Esophagus squamous epithelium (tissue), 5 donors: ENCODE measurements at regions not wholly inside any gene's neighbourhood (a gene's known extent, or its start where the extent isn't known, plus 50 kb on each side); places are given as distances from the start of the nearest gene placed in this dataset.

Experiments
- DNase-seq: peaks from one replicate; lab custom pipeline; 2025; lab: John Stamatoyannopoulos, UW
- H3K27ac ChIP-seq, 4 donors: fragments of 200-600 bp; sonication (generic); one replicate each; pipeline ENCODE4 v1.5.1; 2016 to 2019; ENCODE audit warnings: mild to moderate bottlenecking in 1 of 4
- H3K27me3 ChIP-seq, 4 donors: fragments of 200-600 bp; sonication (generic); 1 replicate in 3 of 4; 2 replicates in 1 of 4; pipeline versions ENCODE4 v1.5.1 to v1.6.0; 2017 to 2021; ENCODE audit warnings: antibody characterized with exemption in 1 of 4
- H3K36me3 ChIP-seq, 3 donors: fragments of 200-600 bp; sonication (generic); one replicate each; pipeline ENCODE4 v1.5.1; 2016 to 2019
- H3K4me1 ChIP-seq, 3 donors: fragments of 200-600 bp; sonication (generic); one replicate each; pipeline ENCODE4 v1.5.1; 2017 to 2019
- H3K4me3 ChIP-seq, 4 donors: fragments of 200-600 bp; sonication (generic); 1 replicate in 3 of 4; 2 replicates in 1 of 4; pipeline ENCODE4 v1.5.1; 2016 to 2019; ENCODE audit warnings: mild to moderate bottlenecking in 2 of 4, moderate library complexity in 1 of 4
- H3K9me3 ChIP-seq, 3 donors: fragments of 200-600 bp; sonication (generic); one replicate each; pipeline ENCODE4 v1.5.1; 2016 to 2019
- CTCF ChIP-seq, 6 experiments: fragments of 450-650 bp in 4 of 6; fragments of 200-600 bp in 2 of 6; sonication (generic) in 2 of 6; IDR thresholded peaks; one replicate each; pipeline ENCODE4 v1.5.1; 2016 to 2019; ENCODE audit warnings: antibody characterized with exemption in 6 of 6, mild to moderate bottlenecking in 4 of 6, moderate library complexity in 4 of 6
- POLR2A ChIP-seq, 4 donors: fragments of 450-650 bp; IDR thresholded peaks; one replicate each; pipeline ENCODE4 v1.6.1; 2017; ENCODE audit warnings: antibody characterized with exemption in 4 of 4, mild to moderate bottlenecking in 4 of 4, moderate library complexity in 3 of 4
- WGBS, 2 donors: methylation state at CpG; one replicate each; pipeline ENCODE4 v1.1.5; 2018; 5-methylcytosine and 5-hydroxymethylcytosine counted together
- intact Hi-C: fragments of 100-400 bp; cut with DNase I; formaldehyde crosslinking; loops from one replicate; pipeline ENCODE4 v1.15.0; 2022
- donor health status: DM: yes; HTN: yes; CAD: no.

- H3K9me3 ChIP-seq = no peaks in the 10 kb centered on the region
- no peaks in the 10 kb centered on the region for H3K36me3 ChIP-seq
- H3K27me3 ChIP-seq = no peaks in the 10 kb centered on the region
- intact Hi-C loops = no loop called here
- no peak for DNase-seq
- no peak for TF ChIP-seq CTCF (IDR thresholded peaks at IDR 0.05)
- no peak for TF ChIP-seq POLR2A (IDR thresholded peaks at IDR 0.05)
- H3K4me3 ChIP-seq = no peak overlapping the region
- H3K27ac ChIP-seq = no peak overlapping the region
- peaks cover 4 to 11% (median 9%) of the 10 kb centered on the region in 3 donors for H3K4me1 ChIP-seq
- 82 to 85% methylated on average over 10 of the region's 10 CpGs for WGBS, 2 donors
These were observed 52.4 kb upstream of the ATF7IP2 start for GRCh38 chr16:10333321-10334032.

GRCh38 chr16:10335681-10336080 is 50.2 kb upstream of the ATF7IP2 start:
- H3K36me3 ChIP-seq = no peaks in the 10 kb centered on the region
- no peaks in the 10 kb centered on the region for H3K27me3 ChIP-seq
- intact Hi-C loops = no loop called here
- H3K4me3 ChIP-seq = no peak overlapping the region
- H3K27ac ChIP-seq = no peak overlapping the region
- 71 to 85% methylated on average over 7 to 10 of the region's 12 CpGs for WGBS, 2 donors
- H3K9me3 ChIP-seq = peaks cover 0 to 17% (median 14%) of the 10 kb centered on the region in 3 donors
- TF ChIP-seq POLR2A (IDR thresholded peaks at IDR 0.05) = no peak
- TF ChIP-seq CTCF (IDR thresholded peaks at IDR 0.05) = no peak
- peaks cover 4 to 11% (median 9%) of the 10 kb centered on the region in 3 donors for H3K4me1 ChIP-seq
- no peak for DNase-seq
